ENCODE measurements at regions not wholly inside any gene's neighbourhood (a gene's known extent, or its start where the extent isn't known, plus 50 kb on each side); places are given as distances from the start of the nearest gene placed in this dataset.

- no peak for DNase-seq (ENCODE audit: low read depth in 2 of 2)
Observed at GRCh38 chr6:113489952-113490746, 367.0 kb upstream of the MARCKS start.

- DNase-seq (ENCODE audit: low read depth in 2 of 2) = no peak
Observed at GRCh38 chr6:113491376-113491775, 365.8 kb upstream of the MARCKS start.

- DNase-seq (ENCODE audit: low read depth in 2 of 2) = no peak
Observed at GRCh38 chr6:113493991-113494390, 363.2 kb upstream of the MARCKS start.

- DNase-seq (ENCODE audit: low read depth in 2 of 2) = no peak
Observed at GRCh38 chr6:113495521-113495920, 361.6 kb upstream of the MARCKS start.

GRCh38 chr6:113496166-113496565 lies 361.0 kb upstream of the MARCKS start:
- no peak for DNase-seq (ENCODE audit: low read depth in 2 of 2)

- no peak for DNase-seq (ENCODE audit: low read depth in 2 of 2)
Observed at GRCh38 chr6:113500221-113500620, 356.9 kb upstream of the MARCKS start.

GRCh38 chr6:113505084-113505699 lies 352.0 kb upstream of the MARCKS start:
- no peak for DNase-seq (ENCODE audit: low read depth in 2 of 2)

- DNase-seq (ENCODE audit: low read depth in 2 of 2) = no peak
Observed at GRCh38 chr6:113508249-113508648, 348.9 kb upstream of the MARCKS start.

GRCh38 chr6:113511100-113511499 lies 346.0 kb upstream of the MARCKS start:
- no peak for DNase-seq (ENCODE audit: low read depth in 2 of 2)

GRCh38 chr6:113512576-113512975 lies 344.6 kb upstream of the MARCKS start:
- no peak for DNase-seq (ENCODE audit: low read depth in 2 of 2)

- no peak for DNase-seq (ENCODE audit: low read depth in 2 of 2)
Observed at GRCh38 chr6:113513086-113513485, 344.1 kb upstream of the MARCKS start.

- no peak for DNase-seq (ENCODE audit: low read depth in 2 of 2)
Observed at GRCh38 chr6:113522376-113522775, 334.8 kb upstream of the MARCKS start.

GRCh38 chr6:113524826-113525225 lies 332.3 kb upstream of the MARCKS start:
- no peak for DNase-seq (ENCODE audit: low read depth in 2 of 2)

GRCh38 chr6:113526553-113526952 lies 330.6 kb upstream of the MARCKS start:
- DNase-seq (ENCODE audit: low read depth in 2 of 2) = no peak

GRCh38 chr6:113526995-113527394 lies 330.1 kb upstream of the MARCKS start:
- DNase-seq (ENCODE audit: low read depth in 2 of 2) = no peak

- no peak for DNase-seq (ENCODE audit: low read depth in 2 of 2)
Observed at GRCh38 chr6:113528111-113528510, 329.0 kb upstream of the MARCKS start.

- no peak for DNase-seq (ENCODE audit: low read depth in 2 of 2)
Observed at GRCh38 chr6:113529196-113529595, 327.9 kb upstream of the MARCKS start.

- DNase-seq (ENCODE audit: low read depth in 2 of 2) = no peak
Observed at GRCh38 chr6:113529879-113530278, 327.3 kb upstream of the MARCKS start.

- DNase-seq (ENCODE audit: low read depth in 2 of 2) = no peak
Observed at GRCh38 chr6:113530769-113531168, 326.4 kb upstream of the MARCKS start.

GRCh38 chr6:113539202-113539601 lies 317.9 kb upstream of the MARCKS start:
- DNase-seq (ENCODE audit: low read depth in 2 of 2) = no peak

GRCh38 chr6:113539623-113540022 lies 317.5 kb upstream of the MARCKS start:
- DNase-seq (ENCODE audit: low read depth in 2 of 2) = no peak

- no peak for DNase-seq (ENCODE audit: low read depth in 2 of 2)
Observed at GRCh38 chr6:113540466-113540865, 316.7 kb upstream of the MARCKS start.

GRCh38 chr6:113551168-113551567 lies 306.0 kb upstream of the MARCKS start:
- DNase-seq (ENCODE audit: low read depth in 2 of 2) = no peak

- no peak for DNase-seq (ENCODE audit: low read depth in 2 of 2)
Observed at GRCh38 chr6:113556775-113557174, 300.4 kb upstream of the MARCKS start.

Data from stimulated activated CD8-positive, alpha-beta memory T cell treated with anti-CD3 and anti-CD28 coated beads, Interleukin-15, amount 100 ng/mL, for 48 hours (primary cell).